ENCODE measurements at regions not wholly inside any gene's neighbourhood (a gene's known extent, or its start where the extent isn't known, plus 50 kb on each side); places are given as distances from the start of the nearest gene placed in this dataset.

DNA sequence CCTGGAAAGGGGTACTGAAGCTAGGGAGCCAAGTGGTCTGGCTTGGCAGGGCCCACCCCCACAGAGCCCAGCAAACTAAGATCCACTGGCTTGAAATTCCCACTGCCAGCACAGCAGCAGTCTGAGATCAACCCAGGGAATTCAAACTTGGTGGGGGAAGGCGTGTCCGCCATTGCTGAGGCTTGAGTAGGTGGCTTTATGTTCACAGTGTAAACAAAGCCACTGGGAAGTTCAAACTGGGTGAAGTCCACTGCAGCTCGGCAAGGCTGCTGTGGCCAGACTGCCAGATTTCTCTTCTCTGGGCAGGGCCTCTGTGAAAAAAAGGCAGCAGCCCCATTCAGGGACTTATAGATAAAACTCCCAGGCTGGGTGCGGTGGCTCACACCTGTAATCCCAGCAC is 58.9 kb downstream of the TFDP3 start:
- Histone ChIP-seq H3K36me3 (no peaks in the 10 kb centered on the region), H3K9me3 (peaks cover 0 to 18% (median 9%) of the 10 kb centered on the region in 4 donors), H3K4me1 (no peaks in the 10 kb centered on the region), H3K4me3 (no peak overlapping the region), H3K27ac (no peak overlapping the region), H3K27me3 (peaks cover 0 to 9% (median 0%) of the 10 kb centered on the region in 3 donors)
- no peak for DNase-seq
- WGBS, 5 donors = 42 to 78% (median 63%) methylated on average over 2 to 4 of the region's 4 CpGs
- intact Hi-C loops (cut with DNase I; ENCODE audit: low total_unique reads) = no loop called here
- TF ChIP-seq EP300 (IDR thresholded peaks at IDR 0.05) (no peak), POLR2AphosphoS5 (IDR thresholded peaks at IDR 0.05) (no peak), POLR2A (IDR thresholded peaks at IDR 0.05) (no peak)
- TF ChIP-seq, protein P1, sequence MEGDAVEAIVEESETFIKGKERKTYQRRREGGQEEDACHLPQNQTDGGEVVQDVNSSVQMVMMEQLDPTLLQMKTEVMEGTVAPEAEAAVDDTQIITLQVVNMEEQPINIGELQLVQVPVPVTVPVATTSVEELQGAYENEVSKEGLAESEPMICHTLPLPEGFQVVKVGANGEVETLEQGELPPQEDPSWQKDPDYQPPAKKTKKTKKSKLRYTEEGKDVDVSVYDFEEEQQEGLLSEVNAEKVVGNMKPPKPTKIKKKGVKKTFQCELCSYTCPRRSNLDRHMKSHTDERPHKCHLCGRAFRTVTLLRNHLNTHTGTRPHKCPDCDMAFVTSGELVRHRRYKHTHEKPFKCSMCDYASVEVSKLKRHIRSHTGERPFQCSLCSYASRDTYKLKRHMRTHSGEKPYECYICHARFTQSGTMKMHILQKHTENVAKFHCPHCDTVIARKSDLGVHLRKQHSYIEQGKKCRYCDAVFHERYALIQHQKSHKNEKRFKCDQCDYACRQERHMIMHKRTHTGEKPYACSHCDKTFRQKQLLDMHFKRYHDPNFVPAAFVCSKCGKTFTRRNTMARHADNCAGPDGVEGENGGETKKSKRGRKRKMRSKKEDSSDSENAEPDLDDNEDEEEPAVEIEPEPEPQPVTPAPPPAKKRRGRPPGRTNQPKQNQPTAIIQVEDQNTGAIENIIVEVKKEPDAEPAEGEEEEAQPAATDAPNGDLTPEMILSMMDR (IDR thresholded peaks at IDR 0.05) = no peak

DNA sequence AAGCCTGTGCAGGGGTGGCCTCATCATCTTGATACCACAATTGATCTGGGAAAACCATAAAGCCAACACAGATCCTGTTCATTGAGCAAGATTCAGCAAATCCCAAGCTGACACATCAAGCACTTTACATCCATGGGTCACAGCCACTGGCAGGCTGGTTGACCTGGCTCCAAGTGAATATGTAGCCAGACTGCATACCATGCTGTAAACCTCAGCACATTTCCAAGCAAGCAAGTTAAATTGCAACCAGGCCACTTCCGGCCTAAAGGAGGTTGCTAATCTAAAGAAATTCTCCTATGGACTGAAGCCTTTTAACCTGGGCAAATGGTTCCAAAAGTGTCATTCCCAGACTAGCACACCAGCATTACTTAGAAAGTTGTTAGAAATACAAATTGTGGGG is 54.4 kb upstream of the USP26 start:
- intact Hi-C loops (cut with DNase I; ENCODE audit: low total_unique reads) = no loop called here
- 17 to 75% (median 59%) methylated on average over 1 of the region's 1 CpG for WGBS, 5 donors
- Histone ChIP-seq H3K27ac (no peak overlapping the region), H3K4me3 (no peak overlapping the region), H3K4me1 (no peaks in the 10 kb centered on the region), H3K9me3 (peaks cover 0 to 17% (median 7%) of the 10 kb centered on the region in 4 donors), H3K36me3 (no peaks in the 10 kb centered on the region), H3K27me3 (no peaks in the 10 kb centered on the region)
- TF ChIP-seq, protein P1 (IDR thresholded peaks at IDR 0.05) = no peak
- no peak for TF ChIP-seq POLR2A (IDR thresholded peaks at IDR 0.05)
- TF ChIP-seq POLR2AphosphoS5 (IDR thresholded peaks at IDR 0.05) = no peak
- no peak for TF ChIP-seq EP300 (IDR thresholded peaks at IDR 0.05)
- DNase-seq = peak in 1 of 2 donors; percentile 35

DNA sequence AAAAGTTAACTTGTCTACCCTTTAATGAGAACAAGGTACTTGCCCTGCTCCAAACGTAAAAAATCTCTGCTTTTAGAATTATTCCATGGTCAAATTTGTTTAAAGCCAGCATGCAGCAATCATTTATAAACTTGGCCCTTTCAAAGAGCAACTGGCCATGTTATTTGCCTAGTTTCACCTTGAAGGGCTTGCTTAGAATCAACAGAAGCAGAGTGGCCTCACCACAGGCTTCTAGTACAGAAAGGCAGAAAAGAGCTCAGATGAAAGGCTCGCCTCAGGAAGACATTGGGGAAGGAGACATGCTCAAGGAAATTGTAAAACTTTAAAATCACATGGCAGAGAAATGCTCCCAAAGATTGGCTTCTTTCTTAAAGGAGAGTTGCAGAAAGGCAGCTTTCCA is 53.8 kb upstream of the USP26 start:
- Histone ChIP-seq H3K36me3 (no peaks in the 10 kb centered on the region), H3K9me3 (peaks cover 0 to 15% (median 4%) of the 10 kb centered on the region in 4 donors), H3K4me1 (no peaks in the 10 kb centered on the region), H3K27ac (no peak overlapping the region), H3K4me3 (no peak overlapping the region), H3K27me3 (no peaks in the 10 kb centered on the region)
- intact Hi-C loops (cut with DNase I; ENCODE audit: low total_unique reads) = no loop called here
- no peak for TF ChIP-seq POLR2A (IDR thresholded peaks at IDR 0.05)
- TF ChIP-seq EP300 (IDR thresholded peaks at IDR 0.05) = no peak
- TF ChIP-seq, protein P1 (IDR thresholded peaks at IDR 0.05) = no peak
- no peak for TF ChIP-seq POLR2AphosphoS5 (IDR thresholded peaks at IDR 0.05)
- DNase-seq = peak in 1 of 2 donors; percentile 6
- 24 to 55% (median 27%) methylated on average over 2 of the region's 2 CpGs for WGBS, 5 donors

Small RNA genes lying in the stretch of these regions (small RNA-seq; reads per million reads assigned to genes)
- 0 reads per million in 4 donors for gene RF00393

Measured in stomach (tissue), 8 donors.